ENCODE measurements at regions not wholly inside any gene's neighbourhood (a gene's known extent, or its start where the extent isn't known, plus 50 kb on each side); places are given as distances from the start of the nearest gene placed in this dataset.

DNA sequence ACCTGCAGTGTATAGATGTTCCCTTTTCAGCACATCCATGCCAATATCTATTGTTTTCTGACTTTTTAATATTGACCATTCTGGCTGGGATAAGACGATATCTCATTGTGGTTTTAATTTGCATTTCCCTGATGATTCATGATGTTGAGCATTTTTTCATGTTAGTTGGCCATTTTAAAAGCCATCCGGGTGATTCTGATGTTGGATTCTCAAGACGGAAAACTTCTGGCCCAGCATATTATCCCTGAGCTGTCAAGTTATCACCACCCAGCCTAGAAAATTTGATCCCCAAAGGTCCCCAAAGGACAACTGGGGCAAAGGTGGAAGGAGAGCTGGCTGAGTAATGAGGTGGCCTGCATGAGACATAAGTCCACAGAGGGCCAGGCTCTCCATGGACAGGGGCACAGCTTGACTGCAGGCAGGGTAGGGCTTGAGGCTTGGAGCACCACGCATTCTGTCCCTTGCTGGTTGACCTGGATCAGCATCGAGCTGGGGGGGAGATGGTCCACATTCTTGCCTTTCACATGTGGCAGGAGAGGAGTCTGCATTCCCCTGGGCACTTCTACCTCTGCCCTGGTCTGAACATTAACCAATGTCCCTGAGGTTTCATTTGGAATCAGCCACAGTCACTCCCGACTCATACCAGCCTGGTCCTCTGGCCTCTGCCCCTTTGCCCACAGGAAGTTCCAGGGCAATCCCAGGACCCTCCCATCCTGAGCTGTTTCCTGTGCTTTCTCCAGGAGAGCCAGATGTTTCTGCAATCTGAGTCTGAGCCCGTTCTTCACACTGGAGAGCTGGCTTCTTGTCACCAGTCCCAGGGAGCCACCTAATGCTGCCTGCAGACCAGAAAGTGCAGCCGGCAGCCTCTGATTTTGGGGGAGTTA is 69.2 kb downstream of the ISG20 start:
- no peak for DNase-seq (ENCODE audit: low spot score)

- no peak for DNase-seq (ENCODE audit: low spot score)
Measured at GRCh38 chr15:88708655-88709054, 69.8 kb downstream of the ISG20 start.

DNA sequence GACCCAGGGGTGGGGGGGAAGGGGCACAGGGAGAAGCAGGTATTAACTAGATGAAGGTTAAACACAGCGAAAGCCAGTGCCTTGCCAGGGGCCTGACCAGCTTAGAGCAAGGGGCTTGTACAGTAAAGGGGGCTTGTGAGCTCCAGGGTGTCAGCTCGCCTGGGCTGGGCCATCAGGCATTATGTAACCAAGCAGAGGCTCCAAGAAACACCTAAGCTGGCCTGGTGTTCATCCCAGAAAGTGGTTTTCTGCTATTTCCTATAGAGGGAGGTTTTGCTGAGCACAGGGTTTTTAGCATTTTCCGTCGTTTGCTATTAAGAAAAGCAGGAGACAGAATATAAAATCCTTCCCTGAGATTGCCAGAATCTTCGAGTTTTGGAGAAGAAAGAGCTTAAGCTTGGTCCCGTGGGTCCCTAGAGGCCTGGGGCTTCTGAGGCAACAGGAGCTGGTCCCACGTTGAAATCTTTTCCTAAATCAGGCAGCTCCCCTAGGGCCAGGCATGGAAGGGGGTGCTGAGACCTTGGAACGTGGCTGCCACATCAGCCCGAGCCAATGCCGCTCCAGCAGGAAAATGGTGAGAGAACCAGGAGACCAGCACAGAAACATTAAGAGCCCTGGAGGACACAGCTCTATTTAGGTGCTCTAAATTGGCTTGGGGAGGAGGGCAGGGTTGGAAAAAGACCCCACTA is 71.4 kb downstream of the ISG20 start:
- DNase-seq (ENCODE audit: low spot score), result no peak

- no peak for DNase-seq (ENCODE audit: low spot score)
Measured at GRCh38 chr15:88711806-88712205, 73.0 kb downstream of the ISG20 start.

GRCh38 chr15:88714782-88715372 is 76.1 kb downstream of the ISG20 start:
- DNase-seq (ENCODE audit: low spot score), result no peak

- no peak for DNase-seq (ENCODE audit: low spot score)
Measured at GRCh38 chr15:88716543-88717381, 77.9 kb downstream of the ISG20 start.

DNA sequence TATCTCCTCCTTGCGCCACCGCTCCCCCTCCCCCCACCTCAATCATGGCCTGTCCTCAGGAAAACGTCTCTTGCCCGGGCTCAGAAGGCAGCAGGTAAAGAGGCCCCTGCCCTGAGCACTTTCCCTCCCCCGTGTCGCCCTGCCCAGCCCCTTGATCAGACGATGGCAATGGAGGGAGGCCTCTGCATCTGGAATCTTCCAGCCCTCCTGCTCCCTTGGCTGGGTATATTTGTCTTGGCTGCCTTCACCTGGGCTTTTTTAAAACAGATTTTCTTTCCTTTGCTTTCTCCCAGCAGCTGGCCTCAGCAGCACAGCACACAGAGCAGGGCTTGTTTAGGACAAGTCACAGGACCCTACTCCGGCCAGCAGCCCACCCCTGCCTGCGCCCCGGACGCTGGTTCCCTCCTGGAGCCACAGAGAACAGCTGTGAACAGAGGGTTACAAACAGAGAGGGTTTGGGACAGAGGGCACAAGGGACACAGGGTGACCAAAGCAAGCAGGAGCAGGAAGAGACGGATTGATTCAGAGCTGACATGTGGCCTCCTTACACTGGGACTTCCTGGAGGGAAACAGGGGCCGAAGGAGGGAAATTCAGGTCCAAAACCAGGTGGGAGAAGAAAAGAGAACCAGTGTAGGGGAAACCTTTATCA is 78.7 kb downstream of the ISG20 start:
- no peak for DNase-seq (ENCODE audit: low spot score)

- no peak for DNase-seq (ENCODE audit: low spot score)
Measured at GRCh38 chr15:88718731-88719130, 79.9 kb downstream of the ISG20 start.

DNA sequence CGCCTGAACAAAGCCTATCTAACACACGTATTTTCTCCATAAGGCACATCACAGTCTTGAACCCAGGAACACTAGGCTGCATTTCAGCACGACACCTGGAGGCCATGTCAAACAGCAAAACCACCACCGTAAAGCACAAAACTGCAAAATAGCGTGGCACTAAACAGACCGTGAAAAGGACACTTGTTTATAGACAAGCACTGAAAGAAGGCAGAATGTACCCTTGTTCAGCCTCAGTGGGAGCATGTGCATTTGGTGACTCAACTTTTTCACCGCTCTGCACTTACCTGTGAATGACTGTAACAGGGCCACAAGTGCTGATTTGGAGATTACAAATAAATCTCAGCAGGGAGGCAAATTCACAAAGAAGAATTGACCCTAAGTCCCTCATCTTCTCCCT is 80.8 kb downstream of the ISG20 start:
- DNase-seq (ENCODE audit: low spot score), result no peak

DNA sequence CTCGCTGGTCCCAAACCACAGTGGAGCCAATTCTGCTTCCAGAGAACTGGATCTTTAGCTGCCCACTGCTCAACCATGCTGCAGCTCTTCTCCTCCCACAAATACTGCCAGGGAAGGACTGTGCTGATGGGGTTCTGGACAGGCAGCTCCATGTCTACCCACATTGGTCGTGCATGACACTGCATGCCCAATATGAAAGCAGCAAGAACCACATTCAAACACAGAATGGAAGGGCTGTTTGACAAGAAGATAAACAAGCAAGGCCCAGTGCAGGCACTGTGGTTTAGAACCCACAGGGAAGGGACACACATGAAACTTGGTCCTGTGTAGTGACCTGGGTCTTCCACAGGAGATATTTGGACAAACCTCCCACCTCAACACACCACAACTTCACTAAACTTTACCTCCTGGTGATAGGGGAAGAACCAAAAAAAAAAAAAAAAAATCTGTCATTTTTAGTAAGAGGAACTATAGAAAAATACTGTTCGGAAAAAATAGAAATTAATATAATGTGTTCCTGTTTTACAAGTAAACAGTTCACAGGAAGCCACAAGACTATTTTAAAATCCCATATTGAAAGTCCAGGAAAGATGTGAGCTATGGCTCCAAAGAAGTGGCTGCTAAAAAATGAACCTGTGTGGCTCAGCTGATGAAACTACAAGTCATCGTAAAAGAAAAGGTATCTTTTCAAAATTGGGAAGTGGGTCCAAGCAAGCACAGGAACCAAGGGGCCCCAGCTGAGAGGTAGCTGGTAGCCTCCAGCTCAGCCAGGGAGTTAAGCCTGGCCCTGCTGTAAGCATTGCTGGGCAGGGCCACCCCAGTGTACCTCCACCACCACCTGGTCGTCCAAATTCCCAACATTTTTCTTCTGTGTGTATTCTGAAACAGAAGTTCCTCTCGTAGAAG is 77.7 kb upstream of the ACAN start:
- no peak for DNase-seq (ENCODE audit: low spot score)

DNA sequence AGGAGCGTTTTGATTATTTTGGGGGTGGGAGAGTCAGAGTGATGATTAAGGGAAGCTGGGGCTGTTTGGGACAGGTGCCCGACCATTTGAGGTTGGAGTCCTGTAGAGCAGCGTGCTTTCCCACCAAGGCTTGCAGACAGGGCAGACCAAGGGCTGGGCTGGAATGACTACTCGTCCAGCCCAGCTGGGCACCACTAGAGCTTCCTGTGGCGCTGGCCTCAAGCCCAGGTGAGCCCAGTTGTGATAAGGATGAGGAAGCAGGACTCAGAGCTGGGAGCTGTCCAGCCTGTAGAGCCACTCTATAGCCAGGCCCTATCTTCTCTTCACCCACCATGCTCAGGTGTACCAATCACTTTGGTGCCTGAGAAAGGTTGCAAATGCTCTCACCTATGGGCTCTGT is 75.8 kb upstream of the ACAN start:
- peak; percentile 27 for DNase-seq (ENCODE audit: low spot score)

DNA sequence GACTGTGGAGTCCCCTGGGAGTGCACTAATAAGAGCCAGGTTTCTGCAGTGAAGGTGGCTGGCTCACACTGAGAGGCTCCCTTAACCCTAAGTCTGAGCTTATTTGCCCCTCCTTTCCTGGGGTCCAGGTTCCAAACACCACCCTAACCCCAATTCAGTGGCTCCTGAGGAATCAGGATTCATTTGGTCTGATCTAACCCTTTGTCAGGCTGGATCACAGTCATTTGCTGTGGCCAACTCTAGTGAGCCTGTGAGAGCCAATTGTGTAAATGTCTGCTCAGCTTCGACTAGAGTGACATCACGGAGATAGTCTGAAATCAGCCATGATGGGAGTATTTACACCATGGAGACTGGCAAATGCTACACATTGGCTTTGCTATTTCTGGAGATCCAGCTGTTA is 73.7 kb upstream of the ACAN start:
- no peak for DNase-seq (ENCODE audit: low spot score)

- DNase-seq (ENCODE audit: low spot score), result no peak
Measured at GRCh38 chr15:88730751-88731150, 72.5 kb upstream of the ACAN start.

GRCh38 chr15:88735212-88735611 is 68.0 kb upstream of the ACAN start:
- no peak for DNase-seq (ENCODE audit: low spot score)

DNA sequence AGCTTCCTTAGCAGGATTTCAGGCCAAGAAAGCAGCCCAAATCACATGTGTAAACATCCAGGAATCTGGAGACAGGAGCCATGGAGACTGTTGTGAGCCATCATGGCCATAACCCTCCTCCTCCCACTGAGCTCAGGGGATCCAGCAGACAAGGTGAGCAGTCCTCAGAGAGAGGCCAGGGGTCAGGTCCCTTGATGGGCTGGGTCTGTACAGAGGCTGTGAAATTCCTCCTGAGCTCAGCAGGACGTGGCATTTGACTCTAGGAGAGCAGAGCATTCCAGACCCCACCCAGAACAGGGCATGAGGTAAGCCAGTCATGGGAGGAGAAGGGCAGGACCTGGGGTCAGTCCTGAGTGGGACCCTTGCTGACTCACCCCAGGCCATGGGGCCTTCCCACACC is 67.0 kb upstream of the ACAN start:
- DNase-seq (ENCODE audit: low spot score), result no peak

GRCh38 chr15:88738796-88739195 is 64.4 kb upstream of the ACAN start:
- no peak for DNase-seq (ENCODE audit: low spot score)

GRCh38 chr15:88739541-88739940 is 63.7 kb upstream of the ACAN start:
- DNase-seq (ENCODE audit: low spot score), result no peak

DNA sequence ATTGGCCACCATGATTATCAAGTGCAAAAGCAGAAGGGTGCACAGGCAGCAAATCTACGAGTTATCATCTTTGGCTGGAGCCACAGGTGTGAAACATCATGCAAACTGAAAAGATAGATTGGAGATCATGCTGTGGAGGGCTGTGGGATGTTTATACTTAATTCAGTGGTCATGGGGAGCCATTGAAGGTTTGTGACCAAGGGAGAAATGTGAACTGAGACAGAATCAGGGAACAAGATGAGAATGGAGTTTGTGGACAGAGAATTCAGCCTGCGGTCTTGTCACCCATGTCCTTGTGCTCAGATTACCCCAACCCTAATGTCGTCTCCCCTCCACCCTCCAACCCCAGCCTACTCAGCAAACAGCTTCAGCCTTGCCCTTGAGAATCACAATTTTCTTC is 62.9 kb upstream of the ACAN start:
- no peak for DNase-seq (ENCODE audit: low spot score)

- DNase-seq (ENCODE audit: low spot score), result no peak
Measured at GRCh38 chr15:88741046-88741445, 62.2 kb upstream of the ACAN start.

- no peak for DNase-seq (ENCODE audit: low spot score)
Measured at GRCh38 chr15:88741671-88742070, 61.6 kb upstream of the ACAN start.

- DNase-seq (ENCODE audit: low spot score), result no peak
Measured at GRCh38 chr15:88742161-88742560, 61.1 kb upstream of the ACAN start.

Measured in LoVo (cell line).